ENCODE measurements at regions not wholly inside any gene's neighbourhood (a gene's known extent, or its start where the extent isn't known, plus 50 kb on each side); places are given as distances from the start of the nearest gene placed in this dataset.

DNA sequence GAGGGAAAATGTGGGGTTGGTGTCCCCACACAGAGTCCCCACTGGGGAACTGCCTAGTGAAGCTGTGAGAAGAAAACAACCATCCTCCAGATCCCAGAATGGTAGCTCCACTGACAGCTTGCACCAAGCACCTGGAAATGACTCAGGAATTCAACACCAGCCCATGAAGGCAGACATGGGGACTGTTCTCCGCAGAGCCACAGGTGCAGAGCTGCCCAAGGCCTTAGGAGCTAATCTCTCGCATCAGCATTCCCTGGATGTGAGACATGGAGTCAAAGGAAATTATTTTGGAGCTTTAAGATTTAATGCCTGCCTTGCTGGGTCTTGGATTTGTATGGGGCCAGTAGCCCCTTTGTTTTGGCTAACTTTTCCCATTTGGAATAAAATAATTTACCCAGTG is 367.9 kb downstream of the FAM133A start:
- H4K20me1 ChIP-seq, result peaks cover 0 to 7% (median 0%) of the 10 kb centered on the region in 11 experiments; a peak in 2 of 22 replicates
- TF ChIP-seq Cebpa-rat (IDR thresholded peaks at IDR 0.05), result no peak
- no peaks in the 10 kb centered on the region for H3K36me3 ChIP-seq
- H3K27ac ChIP-seq, result no peak overlapping the region
- no peak overlapping the region for H3K9ac ChIP-seq
- H3K9me3 ChIP-seq (replicated peaks in 1 of 11), result peaks cover 0 to 13% (median 6%) of the 10 kb centered on the region in 11 experiments; a peak in 11 of 22 replicates
- no peak overlapping the region for H3K4me3 ChIP-seq
- peaks cover 0 to 6% (median 0%) of the 10 kb centered on the region in 10 experiments; a peak in 1 of 20 replicates for H3K4me1 ChIP-seq
- peaks cover 51 to 93% (median 88%) of the 10 kb centered on the region in 11 experiments for H3K27me3 ChIP-seq
- no peak overlapping the region for H3K4me2 ChIP-seq

DNA sequence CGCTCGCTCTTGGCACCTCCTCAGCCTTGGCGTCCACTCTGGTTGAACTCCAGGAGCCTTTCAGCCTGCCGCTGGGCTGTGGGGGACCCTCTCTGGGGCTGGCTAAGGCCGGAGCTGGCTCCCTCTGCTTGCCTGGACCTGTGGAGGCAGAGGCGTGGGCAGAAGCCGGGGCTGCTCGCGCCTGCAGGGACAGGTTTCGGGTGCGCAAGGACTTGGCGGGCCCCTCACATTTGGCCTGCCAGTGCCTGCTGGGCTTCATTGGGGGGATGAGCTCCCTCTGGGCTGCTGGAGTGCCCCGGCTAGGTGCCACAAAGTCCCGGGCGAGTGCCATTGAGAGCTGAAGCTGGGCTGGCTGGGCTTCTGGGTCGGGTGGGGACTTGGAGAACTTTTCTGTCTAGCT is 371.7 kb downstream of the FAM133A start:
- Histone ChIP-seq H3K27ac (no peak overlapping the region), H3K27me3 (peaks cover 48 to 97% (median 91%) of the 10 kb centered on the region in 11 experiments), H3K4me3 (no peak overlapping the region), H3K4me1 (peaks cover 0 to 6% (median 0%) of the 10 kb centered on the region in 10 experiments; a peak in 1 of 20 replicates), H3K36me3 (no peaks in the 10 kb centered on the region), H3K9me3 (replicated peaks in 1 of 11) (peaks cover 0 to 13% (median 6%) of the 10 kb centered on the region in 11 experiments; a peak in 11 of 22 replicates), H3K4me2 (no peak overlapping the region), H4K20me1 (peaks cover 0 to 7% (median 0%) of the 10 kb centered on the region in 11 experiments; a peak in 2 of 22 replicates), H3K9ac (no peak overlapping the region)
- TF ChIP-seq Cebpa-rat (IDR thresholded peaks at IDR 0.05), result no peak

DNA sequence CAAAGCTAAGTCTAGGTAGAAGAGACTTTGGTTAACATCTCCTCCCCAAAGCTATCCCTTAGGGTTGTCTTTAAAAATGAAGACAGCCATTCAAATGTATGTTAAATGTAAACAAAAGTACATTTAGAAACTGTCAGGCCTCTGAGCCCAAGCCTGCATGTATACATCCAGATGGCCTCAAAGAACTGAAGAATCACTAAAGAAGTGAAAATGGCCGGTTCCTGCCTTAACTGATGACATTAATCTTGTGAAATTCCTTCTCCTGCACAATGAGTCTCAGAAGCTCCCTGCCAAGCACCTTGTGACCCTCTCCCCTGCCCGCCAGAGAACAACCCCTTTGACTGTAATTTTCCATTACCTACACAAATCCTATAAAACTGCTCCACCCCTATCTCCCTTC is 377.9 kb downstream of the FAM133A start:
- no peak overlapping the region for H3K27ac ChIP-seq
- H3K27me3 ChIP-seq, result peaks cover 48 to 96% (median 92%) of the 10 kb centered on the region in 11 experiments
- H3K4me2 ChIP-seq, result no peak overlapping the region; a peak in 1 of 22 replicates
- no peak overlapping the region for H3K9ac ChIP-seq
- no peaks in the 10 kb centered on the region for H3K36me3 ChIP-seq
- H3K9me3 ChIP-seq (replicated peaks in 1 of 11), result no peaks in the 10 kb centered on the region
- H4K20me1 ChIP-seq, result peaks cover 0 to 6% (median 0%) of the 10 kb centered on the region in 11 experiments; a peak in 1 of 22 replicates
- no peak for TF ChIP-seq Cebpa-rat (IDR thresholded peaks at IDR 0.05)
- no peaks in the 10 kb centered on the region for H3K4me1 ChIP-seq
- no peak overlapping the region for H3K4me3 ChIP-seq

DNA sequence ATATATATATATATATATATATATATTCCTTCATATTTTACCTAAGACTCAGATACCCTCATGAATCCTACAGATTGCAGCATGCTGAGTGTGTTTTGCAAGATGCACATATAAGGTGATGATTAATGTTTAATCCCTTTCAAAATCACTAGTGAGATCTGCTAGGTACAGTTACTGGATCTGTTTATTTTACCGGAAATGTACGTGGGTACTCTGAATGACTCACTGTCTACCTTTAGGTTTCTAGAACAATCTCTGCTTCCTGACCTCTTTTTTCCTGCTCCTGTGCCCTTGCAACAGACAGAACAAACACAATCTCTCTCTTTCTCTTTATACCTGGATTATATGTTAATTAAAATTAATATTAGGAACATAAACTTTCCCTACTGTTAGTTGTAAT is 379.6 kb downstream of the FAM133A start:
- Histone ChIP-seq H3K36me3 (no peaks in the 10 kb centered on the region), H3K4me3 (no peak overlapping the region), H3K4me1 (no peaks in the 10 kb centered on the region), H3K27me3 (peaks cover 58 to 98% (median 94%) of the 10 kb centered on the region in 11 experiments), H3K4me2 (no peak overlapping the region), H3K27ac (no peak overlapping the region), H3K9ac (no peak overlapping the region), H4K20me1 (peaks cover 0 to 6% (median 0%) of the 10 kb centered on the region in 11 experiments; a peak in 1 of 22 replicates), H3K9me3 (replicated peaks in 1 of 11) (no peaks in the 10 kb centered on the region)
- TF ChIP-seq Cebpa-rat (IDR thresholded peaks at IDR 0.05), result no peak

DNA sequence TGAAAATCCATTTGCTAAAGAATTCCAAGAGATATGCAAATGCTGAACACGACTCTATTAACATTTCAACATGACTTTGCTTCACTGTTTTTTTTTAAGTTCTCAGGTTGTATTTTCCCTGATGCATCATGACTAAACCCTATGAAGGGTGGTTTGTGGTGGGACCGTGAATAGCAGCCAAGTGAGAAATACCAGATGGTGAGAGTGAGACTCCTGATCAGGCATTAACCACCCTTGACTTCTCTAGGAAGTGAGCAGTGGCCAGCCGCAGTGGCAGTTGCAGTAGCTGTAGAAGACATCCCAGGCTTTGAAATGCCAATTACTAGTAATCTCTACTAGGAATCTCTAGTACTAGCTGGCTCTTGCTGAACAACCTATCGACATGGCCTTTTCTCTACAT is 383.4 kb downstream of the FAM133A start:
- peaks cover 0 to 6% (median 0%) of the 10 kb centered on the region in 11 experiments; a peak in 1 of 22 replicates for H4K20me1 ChIP-seq
- peaks cover 0 to 2% (median 0%) of the 10 kb centered on the region in 11 experiments; a peak in 1 of 22 replicates for H3K9me3 ChIP-seq (replicated peaks in 1 of 11)
- H3K4me2 ChIP-seq, result no peak overlapping the region
- H3K27ac ChIP-seq, result no peak overlapping the region
- no peaks in the 10 kb centered on the region for H3K36me3 ChIP-seq
- H3K4me1 ChIP-seq, result 0 out of 20 replicates have a peak, but pooled peaks cover 0 to 10% (median 0%) of the 10 kb centered on the region in 10 experiments
- no peak overlapping the region for H3K9ac ChIP-seq
- no peak for TF ChIP-seq Cebpa-rat (IDR thresholded peaks at IDR 0.05)
- H3K4me3 ChIP-seq, result no peak overlapping the region
- H3K27me3 ChIP-seq, result peaks cover 65 to 98% (median 89%) of the 10 kb centered on the region in 11 experiments

GRCh38 chrX:94058728-94059382 is 384.8 kb downstream of the FAM133A start:
- TF ChIP-seq Cebpa-rat (IDR thresholded peaks at IDR 0.05), result no peak
- Histone ChIP-seq H3K4me3 (no peak overlapping the region), H4K20me1 (peaks cover 0 to 6% (median 0%) of the 10 kb centered on the region in 11 experiments; a peak in 1 of 22 replicates), H3K27me3 (peaks cover 69 to 100% (median 89%) of the 10 kb centered on the region in 11 experiments), H3K36me3 (no peaks in the 10 kb centered on the region), H3K27ac (no peak overlapping the region), H3K4me2 (no peak overlapping the region), H3K9ac (no peak overlapping the region), H3K9me3 (replicated peaks in 1 of 11) (peaks cover 0 to 5% (median 0%) of the 10 kb centered on the region in 11 experiments; a peak in 1 of 22 replicates), H3K4me1 (0 out of 20 replicates have a peak, but pooled peaks cover 0 to 10% (median 0%) of the 10 kb centered on the region in 10 experiments)

DNA sequence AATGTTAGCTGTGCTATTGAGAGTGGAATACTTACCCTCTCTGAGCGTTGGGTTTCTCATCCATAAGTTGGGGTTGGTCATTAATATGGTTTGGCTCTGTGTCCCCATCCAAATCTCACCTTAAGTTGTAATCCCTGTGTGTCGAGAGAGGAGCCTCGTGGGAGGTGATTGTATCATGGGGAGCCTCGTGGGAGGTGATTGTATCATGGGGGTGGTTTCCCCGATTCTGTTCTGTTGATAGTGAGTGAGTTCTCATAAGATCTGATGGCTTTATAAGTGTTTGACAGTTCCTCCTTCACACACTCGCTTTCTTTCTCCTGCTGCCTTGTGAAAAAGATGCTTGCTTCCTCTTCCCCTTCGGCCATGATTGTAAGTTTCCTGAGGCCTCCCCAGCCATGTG is 391.1 kb downstream of the FAM133A start:
- TF ChIP-seq Cebpa-rat (IDR thresholded peaks at IDR 0.05), result no peak
- Histone ChIP-seq H4K20me1 (no peaks in the 10 kb centered on the region; a peak in 1 of 22 replicates), H3K27ac (no peak overlapping the region), H3K4me1 (0 out of 20 replicates have a peak, but pooled peaks cover 0 to 10% (median 0%) of the 10 kb centered on the region in 10 experiments), H3K9ac (no peak overlapping the region), H3K27me3 (peaks cover 52 to 95% (median 83%) of the 10 kb centered on the region in 11 experiments), H3K36me3 (no peaks in the 10 kb centered on the region), H3K4me2 (no peak overlapping the region), H3K4me3 (no peak overlapping the region), H3K9me3 (replicated peaks in 1 of 11) (peaks cover 0 to 17% (median 0%) of the 10 kb centered on the region in 11 experiments; a peak in 3 of 22 replicates)

DNA sequence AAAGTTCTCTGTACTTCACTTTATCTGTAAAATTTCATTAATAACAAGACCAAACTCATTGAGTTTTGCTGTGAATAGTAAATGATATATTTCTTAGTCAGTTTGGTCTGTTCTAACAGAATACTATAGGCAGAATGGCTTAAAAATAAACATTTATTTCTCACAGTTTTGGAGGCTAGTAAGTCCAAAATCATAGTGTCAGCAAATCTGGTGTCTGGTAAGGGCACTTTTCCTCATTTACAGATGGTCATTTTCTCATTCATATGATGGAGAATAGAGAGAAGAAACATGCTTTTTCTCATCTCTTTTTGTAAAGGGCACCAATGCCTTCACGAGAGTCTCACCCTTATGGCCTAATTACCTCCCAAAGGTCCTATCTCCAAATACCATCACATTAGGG is 415.1 kb downstream of the FAM133A start:
- H3K4me1 ChIP-seq, result no peaks in the 10 kb centered on the region
- no peak for TF ChIP-seq Cebpa-rat (IDR thresholded peaks at IDR 0.05)
- H4K20me1 ChIP-seq, result no peaks in the 10 kb centered on the region; a peak in 1 of 22 replicates
- peaks cover 38 to 85% (median 77%) of the 10 kb centered on the region in 11 experiments for H3K27me3 ChIP-seq
- no peak overlapping the region for H3K9ac ChIP-seq
- H3K4me2 ChIP-seq, result no peak overlapping the region
- H3K27ac ChIP-seq, result no peak overlapping the region
- no peaks in the 10 kb centered on the region for H3K36me3 ChIP-seq
- H3K4me3 ChIP-seq, result no peak overlapping the region
- no peaks in the 10 kb centered on the region for H3K9me3 ChIP-seq (replicated peaks in 1 of 11)

DNA sequence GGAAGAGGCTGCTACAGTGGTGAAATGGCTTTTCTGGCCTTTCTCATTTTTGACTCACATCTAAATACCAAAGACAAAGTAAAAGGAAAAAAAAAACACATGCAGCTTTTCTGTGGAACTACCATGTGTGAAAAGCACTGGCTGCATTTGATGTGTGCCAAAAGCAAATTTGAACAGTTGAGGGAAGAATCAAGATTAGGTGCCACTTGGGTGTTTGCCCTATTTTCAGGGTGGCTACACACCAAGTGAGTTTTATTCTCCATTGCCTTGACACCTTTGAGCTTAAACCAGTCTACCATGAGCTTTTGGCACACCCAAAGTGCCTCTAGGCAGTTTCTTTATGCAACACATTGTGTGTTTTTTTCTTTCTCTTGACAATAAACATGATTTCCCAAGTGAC is 423.9 kb downstream of the FAM133A start:
- Histone ChIP-seq H3K9me3 (replicated peaks in 1 of 11) (no peaks in the 10 kb centered on the region), H3K27ac (no peak overlapping the region), H3K27me3 (peaks cover 80 to 99% (median 96%) of the 10 kb centered on the region in 11 experiments), H4K20me1 (no peaks in the 10 kb centered on the region), H3K4me3 (no peak overlapping the region), H3K4me2 (no peak overlapping the region), H3K36me3 (no peaks in the 10 kb centered on the region), H3K9ac (no peak overlapping the region), H3K4me1 (no peaks in the 10 kb centered on the region)
- TF ChIP-seq Cebpa-rat (IDR thresholded peaks at IDR 0.05), result no peak

Data from BLaER1 treated with 17β-estradiol and CSF1 and Interleukin-3, amounts not matched to agents 10 nM and 100 nM (cell line).